IMR-90 (cell line): ENCODE measurements at regions not wholly inside any gene's neighbourhood (a gene's known extent, or its start where the extent isn't known, plus 50 kb on each side); places are given as distances from the start of the nearest gene placed in this dataset.

Experiments used
- ATAC-seq: fragments of 200-7000 bp; cut with Tn5 transposase; 2 replicates; pipeline ENCODE4 v1.9.1; 2020; ENCODE audit warnings: low read depth, mild to moderate bottlenecking, moderate library complexity
- BruUV-seq: library from RNA; stranded (reverse); fragments of 400-500 nt; replicated peaks from 2 replicates; lab custom pipeline; 2021; lab: Mats Ljungman, UMichigan
- CTCF ChIA-PET: fragments of 300-600 bp; formaldehyde crosslinking; extraction: SDS; loops from one replicate; lab custom pipeline; 2021; ENCODE audit warnings: antibody characterized with exemption; lab: Yijun Ruan, JAX
- POLR2A ChIA-PET: fragments of 300-600 bp; sonication (Branson Sonifier 250); formaldehyde crosslinking; loops from one replicate; lab custom pipeline; 2022; ENCODE audit warnings: antibody characterized with exemption; ENCODE audit not compliant: unreplicated experiment; lab: Charles Lee
- DNase-seq: peaks from one replicate; pipeline ENCODE4 v3.0.0; 2013
- H2AFZ ChIP-seq: replicated peaks from 2 replicates; pipeline ENCODE3; 2013; ENCODE audit warnings: low read length, mild to moderate bottlenecking; ENCODE audit not compliant: poor library complexity
- H2AK5ac ChIP-seq: 2 replicates; pipeline ENCODE4 v1.6.1; 2013; ENCODE audit warnings: low read depth, low read length, inconsistent platforms
- H2AK9ac ChIP-seq: replicated peaks from 2 replicates; pipeline ENCODE3; 2013; ENCODE audit warnings: mild to moderate bottlenecking, low read depth, low read length, moderate library complexity; ENCODE audit not compliant: poor library complexity
- H2BK120ac ChIP-seq: 2 replicates; pipeline ENCODE4 v1.6.1; 2013; ENCODE audit warnings: low read depth, low read length, inconsistent platforms
- H2BK15ac ChIP-seq: 3 replicates; pipeline ENCODE4 v1.6.1; 2013; ENCODE audit warnings: low read depth, low read length, inconsistent platforms
- H2BK20ac ChIP-seq: 2 replicates; pipeline ENCODE4 v1.6.1; 2013; ENCODE audit warnings: low read depth, mild to moderate bottlenecking, inconsistent platforms, low read length, moderate library complexity
- H2BK5ac ChIP-seq: 2 replicates; pipeline ENCODE4 v1.6.1; 2013; ENCODE audit warnings: mild to moderate bottlenecking, low read depth, low read length, inconsistent platforms; ENCODE audit not compliant: poor library complexity, severe bottlenecking
- H3K14ac ChIP-seq: replicated peaks from 2 replicates; pipeline ENCODE4 v1.6.1; 2013; ENCODE audit warnings: low read depth, low read length, inconsistent platforms
- H3K18ac ChIP-seq: 2 replicates; pipeline ENCODE4 v1.6.1; 2013; ENCODE audit warnings: low read depth, low read length, control low read depth
- H3K23ac ChIP-seq: 2 replicates; pipeline ENCODE4 v1.6.1; 2013; ENCODE audit warnings: low read depth, low read length, inconsistent platforms
- H3K27ac ChIP-seq: 2 replicates; pipeline ENCODE4 v1.5.1; 2013; ENCODE audit warnings: mild to moderate bottlenecking, control low read depth, low read length; ENCODE audit not compliant: insufficient read depth
- H3K27me3 ChIP-seq: 2 replicates; pipeline ENCODE4 v1.6.1; 2013; ENCODE audit warnings: low read length; ENCODE audit not compliant: control insufficient read depth, insufficient read depth
- H3K36me3 ChIP-seq: 2 replicates; pipeline ENCODE4 v1.6.1; 2013; ENCODE audit warnings: low read length, mixed read lengths; ENCODE audit not compliant: control insufficient read depth, insufficient read depth
- H3K4ac ChIP-seq: 2 replicates; pipeline ENCODE4 v1.6.1; 2013; ENCODE audit warnings: low read depth, low read length, inconsistent platforms
- H3K4me1 ChIP-seq: 2 replicates; pipeline ENCODE4 v1.6.1; 2013; ENCODE audit warnings: low read length, mixed read lengths; ENCODE audit not compliant: control insufficient read depth, insufficient read depth
- H3K4me2 ChIP-seq: 2 replicates; pipeline ENCODE4 v1.6.1; 2013; ENCODE audit warnings: low read depth, mild to moderate bottlenecking, control low read depth, low read length, moderate library complexity
- H3K4me3 ChIP-seq: 2 replicates; pipeline ENCODE4 v1.5.1; 2013; ENCODE audit warnings: low read depth, mild to moderate bottlenecking, control low read depth, low read length, moderate library complexity; ENCODE audit not compliant: insufficient read depth
- H3K56ac ChIP-seq: 2 replicates; pipeline ENCODE4 v1.6.1; 2013; ENCODE audit warnings: low read length, inconsistent platforms; ENCODE audit not compliant: insufficient read depth; ENCODE audit errors: extremely low read depth
- H3K79me1 ChIP-seq, 2 experiments: 2 replicates each; pipeline ENCODE4 v1.6.1; 2013; ENCODE audit warnings: low read length in 2 of 2, inconsistent platforms in 1 of 2, low read depth in 1 of 2
- H3K9ac ChIP-seq: 2 replicates; pipeline ENCODE4 v1.6.1; 2013; ENCODE audit warnings: low read depth, low read length, control low read depth
- H3K9me1 ChIP-seq: 2 replicates; pipeline ENCODE4 v1.6.1; 2013; ENCODE audit warnings: low read length, inconsistent platforms; ENCODE audit not compliant: insufficient read depth
- H3K9me3 ChIP-seq: 2 replicates; pipeline ENCODE4 v1.6.1; 2013; ENCODE audit warnings: low read length; ENCODE audit not compliant: control insufficient read depth, insufficient read depth
- H4K20me1 ChIP-seq: 2 replicates; pipeline ENCODE4 v1.6.1; 2013; ENCODE audit warnings: low read length, inconsistent platforms; ENCODE audit not compliant: insufficient read depth
- H4K5ac ChIP-seq: 2 replicates; pipeline ENCODE4 v1.6.1; 2013; ENCODE audit warnings: mild to moderate bottlenecking, low read depth, low read length, control low read depth
- H4K8ac ChIP-seq, 2 experiments: 2 replicates each; pipeline ENCODE4 v1.6.1; 2013; ENCODE audit warnings: low read depth in 2 of 2, low read length in 2 of 2, control low read depth in 1 of 2, inconsistent platforms in 1 of 2
- H4K91ac ChIP-seq: 2 replicates; pipeline ENCODE4 v1.6.1; 2013; ENCODE audit warnings: low read depth, low read length, inconsistent platforms; ENCODE audit not compliant: insufficient read depth
- BHLHE40 ChIP-seq: fragments of 150-350 bp; IDR thresholded peaks from 2 replicates; pipeline ENCODE4 v1.6.1; 2016; ENCODE audit warnings: mild to moderate bottlenecking, low read depth, low read length
- CEBPB ChIP-seq: IDR thresholded peaks from 2 replicates; pipeline ENCODE4 v1.6.1; 2012; ENCODE audit warnings: low read depth, low read length, improper control_type of control experiment
- CHD1 ChIP-seq: IDR thresholded peaks from 2 replicates; pipeline ENCODE4 v1.6.1; 2012; ENCODE audit warnings: low read depth, low read length, improper control_type of control experiment
- CTCF ChIP-seq: conservative IDR thresholded peaks from 2 replicates; pipeline ENCODE4 v1.5.1; 2012; ENCODE audit warnings: mild to moderate bottlenecking, low read depth, low read length, improper control_type of control experiment
- ELK1 ChIP-seq: fragments of 150-350 bp; IDR thresholded peaks from 2 replicates; pipeline ENCODE4 v1.6.1; 2016; ENCODE audit warnings: low read depth, mild to moderate bottlenecking, low read length, moderate library complexity, borderline replicate concordance
- FOS ChIP-seq: fragments of 150-350 bp; IDR thresholded peaks from 2 replicates; pipeline ENCODE4 v1.6.1; 2016; ENCODE audit warnings: low read depth, low read length
- MAFK ChIP-seq: IDR thresholded peaks from 2 replicates; pipeline ENCODE4 v1.6.1; 2012; ENCODE audit warnings: low read depth, low read length, improper control_type of control experiment
- MAZ ChIP-seq: IDR thresholded peaks from 2 replicates; pipeline ENCODE4 v1.6.1; 2012; ENCODE audit warnings: low read depth, mild to moderate bottlenecking, low read length, improper control_type of control experiment, moderate library complexity, borderline replicate concordance
- MXI1 ChIP-seq: IDR thresholded peaks from 2 replicates; pipeline ENCODE4 v1.6.1; 2012; ENCODE audit warnings: low read depth, mild to moderate bottlenecking, low read length, moderate library complexity, borderline replicate concordance
- NFE2L2 ChIP-seq: fragments of 150-350 bp; IDR thresholded peaks from 2 replicates; pipeline ENCODE4 v1.6.1; 2016; ENCODE audit warnings: low read depth, mild to moderate bottlenecking, low read length
- POLR2A ChIP-seq: IDR thresholded peaks from 2 replicates; pipeline ENCODE4 v1.6.1; 2012; ENCODE audit warnings: mild to moderate bottlenecking, low read depth, low read length
- RAD21 ChIP-seq: IDR thresholded peaks from 2 replicates; pipeline ENCODE4 v1.6.1; 2012; ENCODE audit warnings: low read length, improper control_type of control experiment
- RCOR1 ChIP-seq: IDR thresholded peaks from 2 replicates; pipeline ENCODE4 v1.6.1; 2012; ENCODE audit warnings: mild to moderate bottlenecking, low read length, improper control_type of control experiment; ENCODE audit not compliant: insufficient replicate concordance
- RFX5 ChIP-seq: IDR thresholded peaks from 2 replicates; pipeline ENCODE4 v1.8.0; 2012; ENCODE audit warnings: low read depth, mild to moderate bottlenecking, low read length, moderate library complexity
- SMC3 ChIP-seq: fragments of 150-350 bp; IDR thresholded peaks from 2 replicates; pipeline ENCODE4 v1.6.1; 2016; ENCODE audit warnings: low read depth, mild to moderate bottlenecking, antibody characterized with exemption, low read length, moderate library complexity
- USF2 ChIP-seq: fragments of 150-350 bp; IDR thresholded peaks from 2 replicates; pipeline ENCODE4 v1.6.1; 2017; ENCODE audit warnings: mild to moderate bottlenecking, antibody characterized with exemption, low read length, low read depth
- dilution Hi-C: fragments of 300-500 bp; cut with HindIII; formaldehyde crosslinking; loops from one replicate; pipeline ENCODE4 v1.14.3; 2018; ENCODE audit warnings: low sequenced_read_pairs; ENCODE audit not compliant: unreplicated experiment
- in situ Hi-C: fragments of 300-500 bp; cut with MboI; formaldehyde crosslinking; loops from 3 replicates; pipeline ENCODE4 v1.14.3; 2019; ENCODE audit warnings: low sequenced_read_pairs, inconsistent platforms, mixed read lengths
- intact Hi-C: fragments of 100-400 bp; cut with micrococcal nuclease; formaldehyde crosslinking; loops from 2 replicates; pipeline ENCODE4 v1.10.0; 2022

GRCh38 chr1:193387406-193387805 lies 201.0 kb upstream of the B3GALT2 start:
- Histone ChIP-seq H3K4me1 (no peaks in the 10 kb centered on the region), H2AK5ac (no peak overlapping the region), H3K4me3 (no peak overlapping the region), H4K20me1 (no peaks in the 10 kb centered on the region), H4K5ac (no peak overlapping the region), H3K9ac (no peak overlapping the region), H3K27me3 (no peaks in the 10 kb centered on the region), H2BK5ac (no peak overlapping the region), H2BK20ac (no peak overlapping the region), H3K18ac (no peak overlapping the region), H4K91ac (no peak overlapping the region), H3K23ac (no peak overlapping the region), H3K4me2 (no peak overlapping the region), H3K9me3 (no peaks in the 10 kb centered on the region), H2BK120ac (no peak overlapping the region), H2AK9ac (no peak overlapping the region), H2BK15ac (no peak overlapping the region), H3K4ac (no peak overlapping the region), H3K56ac (no peak overlapping the region), H2AFZ (no peak overlapping the region), H3K27ac (no peak overlapping the region), H3K9me1 (no peaks in the 10 kb centered on the region), H3K14ac (no peak overlapping the region), H3K36me3 (no peaks in the 10 kb centered on the region), H3K79me1 (no peaks in the 10 kb centered on the region), H4K8ac (no peak overlapping the region)
- intact Hi-C loops (no loop called here), dilution Hi-C loops (no loop called here), in situ Hi-C loops (no loop called here)
- DNase-seq (no peak), ATAC-seq (no peak)
- no TSS peak for BruUV-seq
- ChIA-PET POLR2A (no interaction called here), CTCF (interaction anchor here (0.7 kb wide), 1 partner anchor 85 kb away, joined by 3 read pairs; no protein-coding TSS in a partner anchor)
- TF ChIP-seq SMC3 = no peak
- TF ChIP-seq MXI1 = no peak
- TF ChIP-seq FOS = no peak
- no peak for TF ChIP-seq NFE2L2
- TF ChIP-seq BHLHE40 = no peak
- TF ChIP-seq RCOR1 = no peak
- TF ChIP-seq CHD1 = no peak
- no peak for TF ChIP-seq CTCF
- TF ChIP-seq RFX5 = no peak
- TF ChIP-seq RAD21 = no peak
- no peak for TF ChIP-seq MAZ
- no peak for TF ChIP-seq ELK1
- no peak for TF ChIP-seq POLR2A
- no peak for TF ChIP-seq USF2
- no peak for TF ChIP-seq MAFK
- TF ChIP-seq CEBPB = no peak
